Subcutaneous abdominal adipose tissue (tissue), 5 donors: ENCODE measurements at regions not wholly inside any gene's neighbourhood (a gene's known extent, or its start where the extent isn't known, plus 50 kb on each side); places are given as distances from the start of the nearest gene placed in this dataset.
"Not testable (repeated sequence)": the region's sequence is repeated elsewhere in the genome, so short reads cannot be mapped to it uniquely, and the experiment has no call there.

ENCODE experiments used
- H3K27ac ChIP-seq: one replicate; pipeline ENCODE4 v1.7.0; 2013; ENCODE audit warnings: low read depth, mild to moderate bottlenecking, inconsistent platforms, low read length, moderate library complexity
- H3K27me3 ChIP-seq, 5 donors: one replicate each; pipeline ENCODE4 v1.7.0; 2013; ENCODE audit warnings: low read length in 5 of 5, inconsistent platforms in 1 of 5; ENCODE audit not compliant: control insufficient read depth in 5 of 5, insufficient read depth in 4 of 5
- H3K36me3 ChIP-seq, 5 donors: one replicate each; pipeline ENCODE4 v1.7.0; 2013; ENCODE audit warnings: low read length in 5 of 5; ENCODE audit not compliant: control insufficient read depth in 5 of 5, insufficient read depth in 5 of 5
- H3K4me1 ChIP-seq, 5 donors: one replicate each; pipeline ENCODE4 v1.7.0; 2013; ENCODE audit warnings: low read length in 5 of 5, mild to moderate bottlenecking in 3 of 5, moderate library complexity in 1 of 5; ENCODE audit not compliant: control insufficient read depth in 5 of 5, insufficient read depth in 5 of 5
- H3K4me3 ChIP-seq, 5 donors: one replicate each; pipeline ENCODE4 v1.7.0; 2013; ENCODE audit warnings: low read length in 5 of 5, low read depth in 1 of 5
- H3K9ac ChIP-seq, 5 donors: one replicate each; pipeline ENCODE4 v1.7.0; 2013; ENCODE audit warnings: low read length in 5 of 5, mild to moderate bottlenecking in 4 of 5, moderate library complexity in 3 of 5
- H3K9me3 ChIP-seq, 5 donors: one replicate each; pipeline ENCODE4 v1.7.0; 2013; ENCODE audit warnings: low read length in 5 of 5; ENCODE audit not compliant: control insufficient read depth in 5 of 5
- donor health status: healthy.
- donor health status: healthy.
- donor health status: healthy.
- donor health status: healthy.
- donor health status: healthy.

DNA sequence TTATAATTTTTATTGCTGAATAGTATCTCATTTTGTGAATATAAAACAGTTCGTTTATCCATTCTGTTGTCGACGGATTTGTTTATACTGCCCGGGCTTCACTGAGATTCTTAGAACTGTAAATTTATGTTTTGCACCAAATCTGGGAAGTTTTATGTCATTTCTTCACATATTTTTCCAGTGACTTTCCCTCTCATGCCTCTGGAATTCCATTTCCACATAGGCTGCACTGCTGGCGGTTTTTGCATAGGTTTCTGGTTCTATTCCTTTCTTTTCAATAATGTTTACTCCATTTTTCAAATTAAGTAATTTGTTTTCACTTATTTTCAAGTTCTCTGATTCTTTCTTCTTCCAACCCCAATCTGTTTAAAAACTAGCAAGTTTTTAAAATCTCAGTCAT, 130.1 kb downstream of the NPIPB11 start:
- not testable (repeated sequence) for H3K4me3 ChIP-seq, H3K27me3 ChIP-seq, H3K27ac ChIP-seq, H3K36me3 ChIP-seq, H3K4me1 ChIP-seq, H3K9me3 ChIP-seq, H3K9ac ChIP-seq

DNA sequence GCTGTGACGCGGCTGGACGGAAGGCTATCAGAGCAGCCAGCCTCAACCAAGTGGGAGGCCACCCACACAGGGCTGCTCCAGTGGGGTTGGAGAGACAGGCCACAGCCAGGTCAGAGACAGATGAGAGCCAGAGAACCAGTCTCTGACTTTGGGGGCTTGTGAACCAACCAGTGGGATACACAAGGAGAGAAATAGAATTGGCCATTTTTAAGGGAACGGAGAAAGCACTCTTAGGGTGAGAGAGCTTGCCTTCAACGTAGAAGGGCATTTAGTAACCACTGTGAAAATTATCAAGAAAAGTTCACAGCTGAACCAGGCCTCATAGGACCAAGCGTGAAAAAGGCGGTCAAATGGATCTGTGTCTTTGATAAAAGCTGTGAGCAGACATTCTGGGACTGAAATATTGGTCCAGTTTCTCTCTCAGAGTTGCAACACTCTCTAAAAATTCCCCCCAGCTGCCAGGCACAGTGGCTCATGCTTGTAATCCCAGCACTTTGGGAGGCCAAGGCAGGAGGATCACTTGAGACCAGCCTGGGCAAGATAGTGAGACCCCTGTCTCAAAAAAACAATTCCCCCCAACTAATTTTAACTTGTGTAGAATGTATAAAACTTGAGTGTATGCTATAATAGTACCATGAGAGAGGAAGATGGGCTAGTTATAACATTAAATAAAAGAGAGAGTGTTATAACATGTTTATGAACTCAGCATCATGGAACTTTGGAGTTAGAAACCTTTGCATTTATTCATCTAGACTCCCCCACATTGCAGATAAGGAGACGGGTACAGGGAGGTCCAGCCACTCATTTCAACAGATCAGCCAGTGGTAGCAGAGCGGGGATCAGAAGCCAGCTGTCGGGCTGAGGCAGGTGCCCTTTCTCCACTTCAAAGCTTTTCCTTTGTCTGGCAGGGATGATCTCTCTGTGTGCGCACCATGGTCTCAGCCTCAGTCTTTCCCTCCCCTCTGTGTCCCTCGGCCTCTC, 132.2 kb downstream of the NPIPB11 start:
- H3K4me3 ChIP-seq, H3K9me3 ChIP-seq, H3K9ac ChIP-seq, H3K27me3 ChIP-seq, H3K27ac ChIP-seq, H3K36me3 ChIP-seq, H3K4me1 ChIP-seq: not testable (repeated sequence)

DNA sequence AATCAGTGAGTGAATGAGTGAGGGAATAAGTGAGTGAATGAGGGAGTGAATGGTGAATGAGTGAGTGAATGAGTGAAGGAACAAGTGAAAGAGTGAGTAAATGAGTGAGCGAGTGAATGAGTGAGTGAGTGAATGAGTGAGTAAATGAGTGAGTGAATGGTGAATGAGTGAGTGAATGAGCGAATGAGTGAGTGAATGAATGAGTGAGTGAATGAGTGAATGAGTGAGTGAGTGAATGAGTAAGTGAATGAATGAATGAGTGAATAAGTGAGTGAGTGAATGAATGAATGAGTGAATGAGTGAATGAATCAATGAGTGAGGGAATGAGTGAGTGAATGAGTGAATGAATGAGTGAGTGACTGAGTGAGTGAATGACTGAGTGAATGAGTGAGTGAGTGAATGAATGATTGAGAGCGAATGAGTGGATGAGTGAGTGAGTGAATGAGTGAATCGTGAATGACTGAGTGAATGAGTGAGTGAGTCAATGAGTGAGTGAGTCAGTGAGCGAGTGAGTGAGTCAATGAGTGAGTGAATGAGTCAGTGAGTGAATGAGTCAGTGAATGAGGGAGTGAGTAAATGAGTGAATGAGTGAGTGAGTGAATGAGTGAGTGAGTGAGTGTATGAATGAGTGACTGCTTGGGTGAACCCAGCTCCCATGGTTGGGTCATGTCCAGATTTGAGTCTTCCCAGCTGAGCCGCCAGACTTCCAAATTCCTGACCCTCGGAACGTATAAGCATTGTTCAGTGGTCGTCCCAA, 133.0 kb downstream of the NPIPB11 start:
- not testable (repeated sequence) for H3K36me3 ChIP-seq
- peak overlapping the region; percentile 35 for H3K27ac ChIP-seq

DNA sequence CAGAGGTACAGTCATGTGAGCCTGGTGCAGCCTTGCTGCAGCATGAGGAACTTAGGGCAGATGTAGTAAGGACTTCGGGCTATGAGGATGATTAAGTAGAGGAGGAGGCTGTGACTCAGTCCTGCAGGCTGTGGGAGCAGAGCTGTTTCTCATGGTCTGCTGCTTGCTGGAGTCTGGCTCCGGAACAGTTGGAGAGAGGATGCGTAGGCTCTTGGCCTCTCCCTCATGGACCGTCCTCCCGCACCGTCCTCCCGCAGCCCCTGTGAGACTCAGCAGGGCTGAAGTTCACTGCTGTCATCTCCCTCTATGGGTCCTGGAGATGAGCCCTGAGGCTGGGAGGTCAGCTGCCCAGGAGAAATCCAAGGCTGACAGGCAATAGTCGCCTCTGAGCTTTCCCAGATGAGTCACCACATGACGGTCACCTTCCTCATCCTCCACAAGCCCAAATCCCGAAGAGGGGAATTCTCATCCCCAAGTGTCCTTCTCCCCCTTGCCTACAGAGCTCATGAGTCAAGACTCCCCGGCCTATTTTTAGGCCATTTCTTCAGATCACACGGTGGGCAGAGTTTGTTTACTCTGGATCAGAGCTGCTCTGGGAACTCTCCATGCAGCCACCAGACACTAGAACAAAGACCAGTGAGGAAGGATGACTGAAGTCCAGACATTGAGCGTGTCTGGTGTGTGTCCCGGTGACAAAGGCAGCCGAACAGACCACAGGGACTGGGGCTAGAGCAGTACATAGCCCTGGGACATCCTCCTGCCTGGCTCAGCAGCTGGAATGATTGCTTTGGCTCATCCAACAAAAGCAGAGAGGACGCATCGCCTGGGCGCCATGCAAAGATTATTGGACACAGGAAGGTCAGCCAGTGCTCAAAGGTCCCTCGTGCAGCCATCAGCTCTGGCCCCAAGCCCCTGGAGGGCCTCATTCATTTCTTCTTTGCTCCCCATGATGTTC, 134.5 kb downstream of the NPIPB11 start:
- Histone ChIP-seq H3K27ac (peak overlapping the region; percentile 35), H3K4me1 (peaks cover 0 to 14% (median 8%) of the 10 kb centered on the region in 5 donors)
- not testable (repeated sequence) for H3K4me3 ChIP-seq

More for the DNA sequence above, 133.0 kb downstream of the NPIPB11 start:
- not testable (repeated sequence) for H3K9ac ChIP-seq, H3K4me3 ChIP-seq, H3K27me3 ChIP-seq, H3K9me3 ChIP-seq, H3K4me1 ChIP-seq

DNA sequence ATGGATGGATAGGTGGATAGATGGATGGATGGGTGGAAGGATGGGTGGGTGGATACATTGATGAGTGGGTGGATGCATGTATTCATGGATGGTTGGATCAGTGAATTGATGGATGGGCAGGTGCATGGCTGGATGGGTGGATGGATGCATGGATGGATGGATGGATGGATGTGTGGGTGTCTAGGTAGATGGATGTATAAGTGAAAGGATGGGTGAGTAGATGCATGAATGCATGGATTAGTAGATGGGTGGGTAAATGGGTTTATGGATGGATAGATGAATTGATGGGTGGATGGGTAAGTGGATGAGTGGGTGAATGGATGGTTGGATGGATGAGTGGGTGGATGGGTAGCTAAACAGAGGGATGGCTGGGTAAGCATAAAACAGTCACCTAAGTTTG, 135.6 kb downstream of the NPIPB11 start:
- not testable (repeated sequence) for H3K9me3 ChIP-seq, H3K4me3 ChIP-seq, H3K36me3 ChIP-seq, H3K27ac ChIP-seq, H3K9ac ChIP-seq, H3K27me3 ChIP-seq
- H3K4me1 ChIP-seq, result peaks cover 0 to 14% (median 8%) of the 10 kb centered on the region in 5 donors

More for the DNA sequence above, 134.5 kb downstream of the NPIPB11 start:
- not testable (repeated sequence) for H3K9me3 ChIP-seq, H3K27me3 ChIP-seq, H3K9ac ChIP-seq, H3K36me3 ChIP-seq

DNA sequence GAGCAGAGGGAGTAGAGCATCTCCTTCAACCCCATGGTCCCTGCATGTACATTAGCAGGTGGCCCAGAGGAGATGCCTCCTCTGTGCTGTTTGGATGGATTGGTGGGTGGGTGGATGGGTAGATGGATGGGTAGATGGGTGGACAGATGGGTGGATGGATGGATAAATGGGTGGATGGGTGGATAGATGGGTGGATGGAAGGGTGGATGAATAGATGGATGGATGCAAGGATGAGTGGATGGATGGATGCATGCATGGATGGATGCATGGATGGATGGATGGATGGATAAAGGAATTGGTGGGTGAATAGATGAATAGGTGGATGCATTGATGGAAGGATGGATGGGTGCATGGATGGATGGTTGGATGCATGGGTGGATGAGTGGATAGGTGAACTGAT, 136.5 kb downstream of the NPIPB11 start:
- not testable (repeated sequence) for H3K9me3 ChIP-seq, H3K9ac ChIP-seq, H3K36me3 ChIP-seq, H3K27me3 ChIP-seq, H3K27ac ChIP-seq, H3K4me3 ChIP-seq
- H3K4me1 ChIP-seq, result peaks cover 2 to 16% (median 8%) of the 10 kb centered on the region in 5 donors

DNA sequence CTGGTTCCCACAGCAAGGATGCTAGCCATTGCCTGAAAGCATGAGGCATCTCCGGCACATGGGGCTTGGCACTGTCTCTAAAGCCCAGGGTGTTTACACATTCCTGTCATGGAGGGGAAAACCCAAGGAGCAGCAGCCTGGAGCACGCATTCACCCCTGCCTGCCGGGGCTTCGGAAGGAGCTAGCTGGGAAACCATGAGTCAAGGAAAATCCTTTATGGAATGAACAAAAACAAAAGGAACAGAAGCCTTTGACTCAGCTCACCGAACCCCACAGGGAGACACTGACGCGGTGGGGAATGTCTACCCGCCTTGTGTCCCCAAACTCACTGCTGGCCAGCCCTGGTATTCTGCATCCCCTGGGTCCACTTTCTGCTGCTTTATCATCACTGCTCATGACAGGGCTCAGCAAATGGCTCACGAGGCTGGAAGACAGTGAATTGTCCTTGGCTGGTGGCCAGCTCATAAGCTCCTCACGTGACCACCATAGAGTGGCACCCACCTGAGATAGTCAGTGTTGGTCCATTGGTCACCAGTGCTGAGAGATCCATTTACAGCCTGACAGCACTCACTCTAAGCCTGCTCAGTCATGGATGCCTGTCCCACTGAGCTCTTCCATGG, 137.2 kb downstream of the NPIPB11 start:
- H3K27ac ChIP-seq, H3K27me3 ChIP-seq, H3K9ac ChIP-seq, H3K4me3 ChIP-seq, H3K36me3 ChIP-seq, H3K9me3 ChIP-seq: not testable (repeated sequence)
- peaks cover 7 to 20% (median 12%) of the 10 kb centered on the region in 5 donors for H3K4me1 ChIP-seq

DNA sequence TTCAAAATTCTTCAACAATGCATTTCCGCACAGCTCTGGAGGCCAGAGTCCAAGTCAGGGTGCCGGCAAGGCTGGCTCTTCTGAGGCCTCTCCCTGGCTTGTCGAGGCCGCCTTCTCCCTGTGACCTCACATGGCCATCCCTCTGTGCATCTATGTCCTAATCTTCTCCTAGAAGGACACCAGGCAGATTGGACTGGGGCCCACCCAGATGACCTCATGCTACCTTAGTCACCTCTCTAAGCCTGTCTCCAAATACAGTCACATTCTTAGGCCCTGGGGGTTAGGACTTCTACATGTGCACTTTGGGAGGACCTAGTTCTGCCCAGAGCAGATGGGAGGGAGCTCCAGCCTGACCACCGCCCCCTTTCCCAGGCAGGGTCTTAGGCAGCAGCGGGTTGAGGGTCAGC, 137.7 kb downstream of the NPIPB11 start:
- H3K9ac ChIP-seq, H3K9me3 ChIP-seq, H3K4me3 ChIP-seq, H3K36me3 ChIP-seq, H3K27me3 ChIP-seq: not testable (repeated sequence)
- H3K27ac ChIP-seq, result peak overlapping the region; percentile 30
- peaks cover 7 to 20% (median 14%) of the 10 kb centered on the region in 5 donors for H3K4me1 ChIP-seq

DNA sequence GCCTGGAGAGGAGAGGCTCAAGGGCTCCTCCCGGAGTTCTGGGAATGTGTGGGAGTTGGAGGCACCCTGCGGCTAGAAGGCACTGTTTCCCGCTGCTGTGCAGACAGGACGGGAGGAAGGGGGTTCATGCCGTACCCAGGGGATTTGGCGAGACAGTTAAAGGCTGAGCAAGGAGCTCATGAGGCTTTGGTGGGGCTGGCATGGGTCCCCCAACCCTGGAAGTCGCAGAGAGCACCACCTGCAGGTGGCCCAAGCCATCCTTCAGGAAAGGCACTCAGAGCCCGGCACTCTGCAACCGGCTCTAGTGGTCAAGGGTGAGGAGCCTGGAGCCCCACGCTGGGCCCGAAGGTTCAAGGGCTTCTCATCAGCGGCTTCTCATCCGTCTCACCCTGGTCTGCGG, 138.2 kb downstream of the NPIPB11 start:
- H3K27me3 ChIP-seq, H3K9ac ChIP-seq, H3K36me3 ChIP-seq, H3K9me3 ChIP-seq, H3K4me3 ChIP-seq: not testable (repeated sequence)
- peaks cover 7 to 20% (median 14%) of the 10 kb centered on the region in 5 donors for H3K4me1 ChIP-seq
- peak overlapping the region; percentile 30 for H3K27ac ChIP-seq
